SW480 (cell line): ENCODE measurements at regions not wholly inside any gene's neighbourhood (a gene's known extent, or its start where the extent isn't known, plus 50 kb on each side); places are given as distances from the start of the nearest gene placed in this dataset.

Experiments
- DNase-seq: peaks from one replicate; pipeline ENCODE4 v3.0.0-alpha.2; 2016; ENCODE audit warnings: low spot score

GRCh38 chr19:30898353-30899103 lies 450.7 kb downstream of the TSHZ3 start:
- no peak for DNase-seq

GRCh38 chr19:30897553-30897952 lies 451.7 kb downstream of the TSHZ3 start:
- DNase-seq = no peak

GRCh38 chr19:30897034-30897433 lies 452.2 kb downstream of the TSHZ3 start:
- DNase-seq = no peak

GRCh38 chr19:30896554-30896953 lies 452.7 kb downstream of the TSHZ3 start:
- DNase-seq = peak; percentile 48

- DNase-seq = no peak
Measured at GRCh38 chr19:30895946-30896345, 453.3 kb downstream of the TSHZ3 start.

- DNase-seq = no peak
Measured at GRCh38 chr19:30891051-30891450, 458.2 kb downstream of the TSHZ3 start.

- DNase-seq = no peak
Measured at GRCh38 chr19:30890033-30890432, 459.2 kb downstream of the TSHZ3 start.

GRCh38 chr19:30888937-30889336 lies 460.3 kb downstream of the TSHZ3 start:
- DNase-seq = no peak

- DNase-seq = no peak
Measured at GRCh38 chr19:30887042-30887441, 462.2 kb downstream of the TSHZ3 start.

GRCh38 chr19:30886222-30886621 lies 463.0 kb downstream of the TSHZ3 start:
- DNase-seq = no peak

GRCh38 chr19:30884146-30884812 lies 465.0 kb downstream of the TSHZ3 start:
- no peak for DNase-seq

- no peak for DNase-seq
Measured at GRCh38 chr19:30883071-30883470, 466.2 kb downstream of the TSHZ3 start.

- no peak for DNase-seq
Measured at GRCh38 chr19:30882411-30883005, 466.7 kb downstream of the TSHZ3 start.

- DNase-seq = no peak
Measured at GRCh38 chr19:30881930-30882329, 467.3 kb downstream of the TSHZ3 start.

- DNase-seq = no peak
Measured at GRCh38 chr19:30881281-30881680, 468.0 kb downstream of the TSHZ3 start.

- DNase-seq = no peak
Measured at GRCh38 chr19:30880551-30880950, 468.7 kb downstream of the TSHZ3 start.

GRCh38 chr19:30880151-30880550 lies 469.1 kb downstream of the TSHZ3 start:
- DNase-seq = no peak

GRCh38 chr19:30879736-30880135 lies 469.5 kb downstream of the TSHZ3 start:
- DNase-seq = no peak

GRCh38 chr19:30879225-30879624 lies 470.0 kb downstream of the TSHZ3 start:
- no peak for DNase-seq

GRCh38 chr19:30878495-30878894 lies 470.7 kb downstream of the TSHZ3 start:
- no peak for DNase-seq

- no peak for DNase-seq
Measured at GRCh38 chr19:30877661-30878113, 471.5 kb downstream of the TSHZ3 start.

GRCh38 chr19:30873691-30874090 lies 475.5 kb downstream of the TSHZ3 start:
- DNase-seq = no peak

- no peak for DNase-seq
Measured at GRCh38 chr19:30873003-30873402, 476.2 kb downstream of the TSHZ3 start.
